HK-2 (cell line): ENCODE measurements at regions not wholly inside any gene's neighbourhood (a gene's known extent, or its start where the extent isn't known, plus 50 kb on each side); places are given as distances from the start of the nearest gene placed in this dataset.

Experiments
- DNase-seq: peaks from one replicate; pipeline ENCODE4 v3.0.0-alpha.2; 2018; ENCODE audit not compliant: unreplicated experiment

- no peak for DNase-seq
Measured at GRCh38 chr13:74043237-74043636, 91.0 kb downstream of the KLF12 start.

- peak; percentile 13 for DNase-seq
Measured at GRCh38 chr13:74040200-74040599, 94.0 kb downstream of the KLF12 start.

- DNase-seq = no peak
Measured at GRCh38 chr13:74039667-74040066, 94.5 kb downstream of the KLF12 start.

- DNase-seq = no peak
Measured at GRCh38 chr13:74039154-74039553, 95.0 kb downstream of the KLF12 start.

GRCh38 chr13:74037762-74038161 lies 96.4 kb downstream of the KLF12 start:
- DNase-seq = no peak

DNA sequence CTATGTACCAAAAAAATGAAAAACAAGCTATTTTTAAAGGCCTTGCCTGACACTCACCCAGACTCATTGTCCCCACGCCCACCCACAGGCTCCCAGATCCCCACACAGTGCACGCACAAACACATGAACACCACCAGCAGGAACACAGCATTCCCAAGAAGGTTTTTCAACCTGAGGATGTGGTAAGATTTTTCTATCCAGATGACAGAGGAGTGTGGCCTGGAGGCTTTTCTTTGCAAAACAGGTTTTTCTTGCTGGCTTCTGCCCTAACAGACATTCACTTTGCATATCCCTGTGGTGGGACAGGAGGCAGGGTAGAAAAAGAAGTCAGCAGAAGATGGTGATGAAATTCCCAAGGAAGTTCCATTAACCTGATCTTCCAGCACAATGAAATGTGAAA lies 97.8 kb downstream of the KLF12 start:
- DNase-seq = no peak

DNA sequence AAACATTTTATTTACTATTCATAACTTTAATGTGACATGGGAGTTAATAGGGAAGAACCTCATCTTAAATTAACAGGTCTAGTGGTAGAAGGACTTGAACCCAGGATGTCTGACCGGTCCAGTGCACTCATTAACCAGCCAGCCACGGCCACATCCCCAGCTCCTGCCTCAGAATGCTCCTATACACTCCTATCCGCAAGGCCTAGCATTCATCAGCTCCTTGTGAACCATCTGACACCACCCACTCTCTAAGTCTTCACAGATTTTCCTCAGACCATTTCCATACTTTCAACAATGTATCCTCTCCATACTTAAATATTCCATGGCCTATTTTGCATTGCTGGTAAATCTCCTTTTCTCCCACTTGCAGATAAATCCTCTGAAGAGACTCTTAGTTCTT lies 98.3 kb downstream of the KLF12 start:
- DNase-seq = no peak

DNA sequence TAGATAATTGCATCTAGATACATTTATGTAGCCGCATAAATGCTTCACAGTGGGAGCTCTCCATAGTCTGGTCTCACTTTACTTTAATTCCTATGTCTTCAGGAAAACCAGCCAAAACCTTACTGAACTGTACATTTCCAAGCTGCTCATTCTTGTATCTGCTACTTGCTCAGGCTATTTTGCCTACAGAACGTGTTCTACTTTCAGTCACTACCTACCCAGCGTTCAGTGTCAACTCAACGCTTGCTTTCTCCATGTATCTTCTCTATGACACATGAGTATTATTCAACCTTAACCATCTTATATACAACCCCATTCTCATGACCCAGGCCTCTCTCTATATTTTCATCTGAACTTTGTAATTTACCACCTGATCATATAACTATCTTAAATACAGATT lies 101.9 kb downstream of the KLF12 start:
- DNase-seq = no peak

DNA sequence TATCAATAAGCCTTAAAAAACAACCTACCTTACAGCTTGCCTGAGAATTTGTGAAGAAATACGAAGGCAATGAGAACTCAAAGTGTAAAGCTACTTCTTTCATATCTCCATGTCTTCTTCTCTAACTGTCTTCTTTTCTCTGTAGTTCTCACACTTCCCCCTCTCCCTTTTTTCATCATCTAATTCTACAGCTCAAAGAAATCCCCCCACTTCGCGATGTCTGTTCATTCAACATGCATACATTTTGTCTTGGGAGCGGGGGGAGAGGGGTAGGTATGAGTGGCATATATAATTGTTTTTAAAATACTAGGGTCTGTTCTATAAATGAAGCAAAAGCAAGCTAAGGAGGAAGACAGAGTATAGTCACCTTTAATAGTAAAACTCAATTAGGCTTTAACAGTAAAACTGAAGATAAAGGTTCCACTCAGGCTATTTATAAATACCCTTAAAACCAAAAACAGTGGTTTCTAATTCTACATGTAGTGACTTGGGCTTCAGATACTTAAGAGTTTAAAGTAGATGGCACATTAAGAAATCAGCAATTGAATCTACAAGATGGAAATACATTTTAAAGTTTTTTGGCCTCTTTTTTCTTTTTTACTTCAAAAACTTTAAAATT lies 106.9 kb downstream of the KLF12 start:
- DNase-seq = no peak

- peak; percentile 24 for DNase-seq
Measured at GRCh38 chr13:74026753-74027152, 107.5 kb downstream of the KLF12 start.

- DNase-seq = no peak
Measured at GRCh38 chr13:74025369-74025768, 108.8 kb downstream of the KLF12 start.

- DNase-seq = no peak
Measured at GRCh38 chr13:74024856-74025255, 109.3 kb downstream of the KLF12 start.

DNA sequence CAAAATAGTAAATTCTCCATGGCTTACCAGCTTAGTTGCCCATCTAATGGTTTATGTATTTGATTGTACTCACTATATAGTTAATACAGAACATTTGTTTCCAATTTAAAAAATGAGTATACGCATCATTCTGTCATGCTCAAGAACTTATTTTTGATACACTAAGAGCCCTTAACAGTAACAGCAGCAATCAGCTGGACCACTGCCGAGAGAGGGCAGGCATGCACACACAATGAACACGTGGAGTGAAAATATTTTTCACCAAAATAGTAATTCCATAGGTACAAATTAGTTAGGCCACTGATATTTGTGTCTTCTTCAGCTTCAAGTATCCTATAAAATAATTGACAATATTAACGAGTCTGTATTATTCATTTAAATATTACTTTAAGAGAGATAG lies 109.9 kb downstream of the KLF12 start:
- no peak for DNase-seq

DNA sequence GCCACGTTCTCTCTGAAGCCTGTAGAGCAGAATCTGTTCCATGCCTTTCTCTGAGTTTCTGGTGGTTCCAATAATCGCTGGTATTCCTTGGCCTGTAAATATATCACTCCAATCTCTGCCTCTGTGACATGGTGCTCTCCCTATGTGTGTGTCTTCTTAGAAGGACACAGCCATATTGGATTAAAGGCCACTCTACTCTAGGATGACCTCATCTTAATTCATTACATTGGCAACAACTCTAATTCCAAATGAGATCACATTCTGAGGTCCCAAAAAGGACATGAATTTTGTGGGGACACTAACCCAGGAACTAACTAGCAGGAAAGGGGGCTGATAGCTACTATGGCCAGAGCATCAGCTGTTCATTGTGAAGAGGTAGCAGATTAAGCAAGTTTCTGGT lies 110.7 kb downstream of the KLF12 start:
- DNase-seq = no peak

GRCh38 chr13:74021505-74021904 lies 112.7 kb downstream of the KLF12 start:
- no peak for DNase-seq

GRCh38 chr13:74018062-74018431 lies 116.2 kb downstream of the KLF12 start:
- no peak for DNase-seq

DNA sequence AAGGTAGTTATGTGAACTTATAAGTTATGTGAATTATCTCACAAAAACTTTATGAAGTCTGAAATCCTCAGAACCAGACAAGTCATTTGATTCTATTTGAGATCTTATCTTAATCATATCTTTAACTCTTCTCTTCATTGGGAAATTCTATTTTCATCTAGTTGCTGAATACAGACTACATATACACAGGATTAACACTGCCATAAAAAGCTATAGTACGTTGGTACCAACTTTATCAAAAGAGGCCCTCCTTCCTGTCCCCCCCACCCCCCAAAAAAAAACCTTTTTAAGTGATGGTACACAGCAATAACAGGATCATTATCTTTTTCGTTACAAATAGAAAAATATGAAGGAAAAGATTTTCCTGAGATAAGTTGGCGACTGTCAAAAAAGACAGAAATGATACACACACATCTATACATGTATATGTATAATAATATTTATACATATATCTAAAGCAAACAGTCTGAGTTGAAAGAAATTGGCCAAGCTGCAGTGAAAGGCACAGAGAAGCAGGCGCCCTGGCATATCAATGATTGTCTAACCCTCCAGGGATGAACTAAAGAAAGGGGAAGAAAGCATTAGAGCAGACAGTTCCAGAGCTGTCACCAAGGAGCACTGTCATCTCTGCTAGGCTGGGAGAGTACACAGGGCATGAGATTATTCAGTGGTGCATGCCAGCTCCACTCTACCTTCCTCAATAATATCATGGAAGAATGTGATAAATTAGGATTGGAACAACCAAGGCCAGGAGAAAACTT lies 116.7 kb downstream of the KLF12 start:
- DNase-seq = no peak

- DNase-seq = no peak
Measured at GRCh38 chr13:74015137-74015536, 119.1 kb downstream of the KLF12 start.

- DNase-seq = no peak
Measured at GRCh38 chr13:74009100-74009668, 125.0 kb downstream of the KLF12 start.

DNA sequence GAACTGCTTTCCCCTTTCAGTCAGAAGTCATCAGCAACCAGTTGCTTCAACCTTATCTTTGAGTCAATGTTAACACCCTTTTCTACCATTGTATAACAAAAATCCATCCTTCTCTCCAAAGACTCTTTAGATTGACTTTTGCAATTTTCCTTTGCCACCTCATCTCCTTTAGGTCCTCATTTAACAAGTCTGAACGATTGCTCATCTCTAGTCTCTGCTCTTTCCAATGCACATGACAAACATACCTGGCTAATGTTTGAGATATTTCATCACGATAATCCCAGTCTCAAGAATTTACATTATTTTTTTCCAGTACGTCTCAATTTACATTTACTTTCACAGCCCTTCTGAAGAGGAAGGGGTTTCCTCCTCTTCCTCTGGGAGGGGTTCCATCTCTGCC lies 127.5 kb downstream of the KLF12 start:
- no peak for DNase-seq

DNA sequence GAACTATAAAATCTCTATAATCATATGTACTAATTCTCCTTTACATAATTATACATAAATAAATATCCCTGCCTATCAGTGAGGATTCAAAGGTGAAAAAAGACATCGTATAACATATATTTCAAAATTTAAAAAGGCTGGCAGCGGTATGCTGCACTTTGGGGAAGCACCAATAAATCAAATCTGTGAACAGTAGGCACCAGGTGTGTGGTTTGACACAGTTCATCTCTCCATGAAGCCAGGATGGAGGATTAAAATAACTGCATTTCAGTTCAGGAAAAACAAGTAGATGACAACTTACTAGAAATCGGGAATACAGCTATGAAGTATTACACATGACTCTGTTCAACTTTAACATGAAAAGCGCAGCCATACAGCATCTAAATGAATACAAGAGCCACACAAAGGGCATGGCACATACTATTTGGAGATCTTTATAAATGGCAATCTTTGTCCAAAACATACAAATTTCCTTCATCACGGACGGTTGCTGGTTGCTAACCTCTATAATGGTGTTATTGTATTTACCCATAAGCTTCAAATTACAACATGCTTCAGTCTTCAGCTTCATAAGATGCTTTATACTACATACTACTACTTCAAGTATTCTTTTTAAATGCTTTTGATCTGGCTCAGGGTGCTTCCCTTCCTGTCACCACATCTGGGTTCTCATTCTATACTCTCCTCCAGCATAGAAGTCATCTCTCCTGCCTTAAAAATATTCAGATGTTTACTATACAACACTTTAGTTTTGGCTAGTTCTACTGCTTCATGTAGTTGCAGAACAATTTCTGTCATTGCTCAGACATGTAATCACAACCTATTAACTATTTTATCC lies 128.7 kb downstream of the KLF12 start:
- no peak for DNase-seq

GRCh38 chr13:74004109-74004508 lies 130.1 kb downstream of the KLF12 start:
- no peak for DNase-seq

DNA sequence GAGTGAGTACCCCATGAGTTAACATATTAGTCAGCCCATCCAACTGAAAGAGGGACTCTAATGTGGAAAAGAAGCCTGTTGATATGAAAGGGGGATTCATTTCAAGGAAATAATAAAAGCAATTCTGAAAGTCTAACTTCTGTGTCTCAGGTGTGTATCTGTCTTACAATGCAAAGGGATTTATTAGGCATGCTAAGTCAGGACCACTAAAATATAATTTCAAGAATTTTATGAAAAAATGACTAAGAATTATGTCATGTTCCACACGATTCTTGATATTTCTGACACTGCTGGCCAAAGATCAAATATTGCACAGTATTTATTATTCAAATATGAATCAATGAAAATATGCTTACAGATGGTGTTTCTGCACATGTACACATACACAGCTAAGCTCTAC lies 130.8 kb downstream of the KLF12 start:
- no peak for DNase-seq
